IPS-18a (cell line): ENCODE measurements at regions not wholly inside any gene's neighbourhood (a gene's known extent, or its start where the extent isn't known, plus 50 kb on each side); places are given as distances from the start of the nearest gene placed in this dataset.

Experiments
- H3K27ac ChIP-seq: one replicate; pipeline ENCODE4 v1.5.1; 2013; ENCODE audit warnings: low read length
- H3K27me3 ChIP-seq: one replicate; pipeline ENCODE4 v1.6.1; 2013; ENCODE audit warnings: mild to moderate bottlenecking, low read length; ENCODE audit not compliant: control insufficient read depth, insufficient read depth
- H3K36me3 ChIP-seq: one replicate; pipeline ENCODE4 v1.6.1; 2013; ENCODE audit warnings: low read depth, low read length; ENCODE audit not compliant: control insufficient read depth
- H3K4me1 ChIP-seq: one replicate; pipeline ENCODE4 v1.6.1; 2013; ENCODE audit warnings: low read depth, low read length; ENCODE audit not compliant: control insufficient read depth
- H3K4me3 ChIP-seq: one replicate; pipeline ENCODE4 v1.5.1; 2013; ENCODE audit warnings: low read length
- H3K9ac ChIP-seq: one replicate; pipeline ENCODE4 v1.6.1; 2013; ENCODE audit warnings: mild to moderate bottlenecking, low read length, moderate library complexity
- H3K9me3 ChIP-seq: one replicate; pipeline ENCODE4 v1.6.1; 2013; ENCODE audit warnings: low read depth, low read length; ENCODE audit not compliant: control insufficient read depth

DNA sequence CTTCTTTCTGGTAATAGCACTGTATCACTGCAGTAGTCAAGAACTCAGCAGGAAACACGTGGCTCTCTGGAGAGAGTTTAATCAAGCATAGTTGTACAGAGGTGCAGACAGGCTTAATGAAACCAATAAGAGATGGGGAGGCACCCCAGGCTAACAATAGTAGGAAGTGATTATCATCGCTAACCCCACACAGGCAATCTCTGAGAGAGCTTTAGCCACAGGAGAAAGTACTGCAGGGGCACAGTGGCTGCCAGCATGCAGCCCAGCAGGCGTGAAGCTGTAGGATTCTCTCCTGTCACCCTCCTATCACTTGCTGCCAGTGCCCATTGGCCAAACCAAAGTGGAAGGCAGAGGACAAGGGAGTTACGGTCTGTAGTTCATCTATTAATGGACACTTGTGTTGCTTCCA lies 450.0 kb upstream of the RASGEF1B start:
- Histone ChIP-seq H3K4me3 (no peak overlapping the region), H3K9ac (no peak overlapping the region), H3K36me3 (no peaks in the 10 kb centered on the region), H3K27ac (no peak overlapping the region), H3K4me1 (no peaks in the 10 kb centered on the region), H3K9me3 (no peaks in the 10 kb centered on the region), H3K27me3 (no peaks in the 10 kb centered on the region)

DNA sequence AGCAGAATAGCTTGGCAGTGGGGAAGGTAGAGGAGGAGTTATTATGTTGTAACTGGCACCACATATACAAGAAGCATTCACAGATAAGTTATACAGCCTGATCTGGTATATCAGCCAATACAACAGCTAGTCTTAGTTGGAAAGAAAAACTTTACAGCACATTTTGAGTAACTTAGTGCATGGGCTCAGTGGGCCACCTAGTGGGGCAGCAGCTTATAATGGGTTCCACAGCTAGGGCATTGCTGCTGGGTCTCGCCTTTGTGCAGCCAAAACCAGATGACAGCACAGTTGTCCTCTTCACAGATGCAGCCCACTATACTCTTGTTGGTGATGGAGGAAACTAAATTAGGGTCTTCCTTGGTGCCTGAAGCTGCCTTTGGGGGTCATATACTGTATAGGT lies 448.1 kb upstream of the RASGEF1B start:
- no peak overlapping the region for H3K27ac ChIP-seq

GRCh38 chr4:81919223-81919622 lies 447.5 kb upstream of the RASGEF1B start:
- H3K27me3 ChIP-seq, result no peaks in the 10 kb centered on the region
- H3K9me3 ChIP-seq, result no peaks in the 10 kb centered on the region
- H3K4me1 ChIP-seq, result no peaks in the 10 kb centered on the region
- no peak overlapping the region for H3K27ac ChIP-seq
- no peak overlapping the region for H3K4me3 ChIP-seq
- no peak overlapping the region for H3K9ac ChIP-seq
- no peaks in the 10 kb centered on the region for H3K36me3 ChIP-seq

More for the DNA sequence above, 448.1 kb upstream of the RASGEF1B start:
- no peaks in the 10 kb centered on the region for H3K27me3 ChIP-seq
- H3K9ac ChIP-seq, result no peak overlapping the region
- H3K9me3 ChIP-seq, result no peaks in the 10 kb centered on the region
- H3K4me1 ChIP-seq, result no peaks in the 10 kb centered on the region
- H3K4me3 ChIP-seq, result no peak overlapping the region
- H3K36me3 ChIP-seq, result no peaks in the 10 kb centered on the region

DNA sequence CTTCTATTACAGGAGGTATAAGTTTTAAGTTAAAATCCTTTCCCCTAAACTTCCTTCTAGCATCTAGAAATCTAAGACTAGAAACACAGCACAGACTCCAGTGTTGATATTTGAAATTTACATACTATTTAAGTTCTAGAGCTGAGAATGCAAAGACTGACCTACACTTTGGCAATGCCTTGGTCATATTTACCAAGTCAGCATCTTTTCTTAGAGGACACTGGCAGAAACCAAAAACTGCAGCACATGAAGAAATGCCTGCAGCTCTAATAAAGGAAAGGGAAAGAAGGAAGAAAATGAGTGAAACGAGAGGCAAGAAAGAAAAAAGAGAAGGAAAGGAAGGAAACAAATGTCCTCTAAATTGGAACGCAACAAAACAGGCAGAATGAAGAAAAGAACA lies 443.7 kb upstream of the RASGEF1B start:
- H3K4me3 ChIP-seq, result no peak overlapping the region
- no peak overlapping the region for H3K27ac ChIP-seq
- H3K9me3 ChIP-seq, result no peaks in the 10 kb centered on the region
- H3K27me3 ChIP-seq, result no peaks in the 10 kb centered on the region
- H3K9ac ChIP-seq, result no peak overlapping the region
- no peaks in the 10 kb centered on the region for H3K4me1 ChIP-seq
- H3K36me3 ChIP-seq, result no peaks in the 10 kb centered on the region

DNA sequence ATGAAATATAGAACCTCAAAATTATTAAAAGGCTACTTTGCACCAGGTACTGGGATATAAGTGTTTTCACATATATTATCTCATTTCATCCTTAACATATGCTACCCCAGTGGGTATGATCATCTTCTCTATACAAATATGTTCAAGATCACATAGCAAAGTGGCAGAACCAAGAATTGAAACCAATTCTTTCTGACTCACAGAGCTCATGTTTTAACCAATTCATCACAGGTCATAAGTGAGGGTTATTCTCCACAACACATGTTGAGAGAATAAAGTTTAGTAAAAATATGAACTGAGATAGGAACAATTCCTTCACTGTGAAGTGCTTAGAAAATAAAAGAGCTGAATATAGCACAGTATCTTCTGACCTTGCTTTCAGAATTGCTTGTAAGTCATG lies 442.9 kb upstream of the RASGEF1B start:
- Histone ChIP-seq H3K4me3 (no peak overlapping the region), H3K27ac (no peak overlapping the region), H3K9ac (no peak overlapping the region), H3K27me3 (no peaks in the 10 kb centered on the region), H3K9me3 (no peaks in the 10 kb centered on the region), H3K4me1 (no peaks in the 10 kb centered on the region), H3K36me3 (no peaks in the 10 kb centered on the region)

DNA sequence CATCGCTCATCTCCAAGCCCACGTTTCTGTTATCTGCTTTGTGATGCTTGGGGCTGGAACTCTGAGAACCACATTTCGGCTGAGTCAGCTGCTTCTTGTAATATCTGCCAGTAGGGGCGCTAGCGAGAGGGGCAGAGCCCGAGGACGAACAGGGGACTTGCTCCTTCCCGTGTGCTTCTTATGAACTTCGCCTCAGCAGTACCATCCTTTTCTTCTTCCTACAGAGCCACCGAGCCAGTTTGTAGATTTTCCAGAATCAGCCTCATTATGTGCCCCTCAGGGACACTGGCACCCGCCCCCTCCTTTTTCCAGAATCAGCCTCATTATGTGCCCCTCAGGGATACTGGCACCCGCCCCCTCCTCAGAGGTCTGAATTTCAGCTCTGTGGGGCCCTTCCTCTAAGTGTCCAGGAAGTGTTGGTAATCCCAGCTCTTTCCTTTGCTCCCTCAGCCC lies 441.7 kb upstream of the RASGEF1B start:
- no peaks in the 10 kb centered on the region for H3K4me1 ChIP-seq
- no peaks in the 10 kb centered on the region for H3K27me3 ChIP-seq
- no peaks in the 10 kb centered on the region for H3K36me3 ChIP-seq
- H3K27ac ChIP-seq, result no peak overlapping the region
- no peaks in the 10 kb centered on the region for H3K9me3 ChIP-seq
- peak overlapping the region; percentile 18 for H3K4me3 ChIP-seq
- H3K9ac ChIP-seq, result no peak overlapping the region

- no peak overlapping the region for H3K9ac ChIP-seq
- no peak overlapping the region for H3K4me3 ChIP-seq
- no peak overlapping the region for H3K27ac ChIP-seq
These were observed 440.8 kb upstream of the RASGEF1B start for GRCh38 chr4:81912376-81913030.

GRCh38 chr4:81906905-81907304 lies 435.2 kb upstream of the RASGEF1B start:
- Histone ChIP-seq H3K27me3 (no peaks in the 10 kb centered on the region), H3K9ac (no peak overlapping the region), H3K4me1 (no peaks in the 10 kb centered on the region), H3K27ac (no peak overlapping the region), H3K36me3 (no peaks in the 10 kb centered on the region), H3K9me3 (no peaks in the 10 kb centered on the region), H3K4me3 (no peak overlapping the region)

More at GRCh38 chr4:81912376-81913030, 440.8 kb upstream of the RASGEF1B start:
- no peaks in the 10 kb centered on the region for H3K36me3 ChIP-seq
- no peaks in the 10 kb centered on the region for H3K27me3 ChIP-seq
- no peaks in the 10 kb centered on the region for H3K4me1 ChIP-seq
- H3K9me3 ChIP-seq, result no peaks in the 10 kb centered on the region

DNA sequence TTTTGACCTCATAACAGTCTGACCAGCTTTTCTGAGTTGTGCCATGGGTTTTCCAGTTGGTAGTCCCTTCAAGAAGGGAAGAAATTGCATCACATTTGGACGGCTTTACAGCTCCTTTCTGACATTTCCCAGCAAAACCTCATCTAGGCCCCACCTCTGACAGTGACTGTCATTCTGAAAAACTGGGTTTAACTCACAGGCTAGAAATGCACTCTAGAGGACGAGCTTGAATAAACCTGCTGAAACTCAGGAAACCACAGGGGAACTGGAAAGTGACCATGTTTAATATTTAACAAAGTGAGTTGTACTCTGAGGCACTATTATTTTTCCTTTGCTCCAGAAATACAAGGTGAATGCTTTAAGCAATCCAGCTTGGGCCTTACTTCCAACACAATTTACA lies 434.3 kb upstream of the RASGEF1B start:
- Histone ChIP-seq H3K9me3 (no peaks in the 10 kb centered on the region), H3K36me3 (no peaks in the 10 kb centered on the region), H3K27me3 (no peaks in the 10 kb centered on the region), H3K4me3 (no peak overlapping the region), H3K4me1 (no peaks in the 10 kb centered on the region), H3K27ac (no peak overlapping the region), H3K9ac (no peak overlapping the region)

DNA sequence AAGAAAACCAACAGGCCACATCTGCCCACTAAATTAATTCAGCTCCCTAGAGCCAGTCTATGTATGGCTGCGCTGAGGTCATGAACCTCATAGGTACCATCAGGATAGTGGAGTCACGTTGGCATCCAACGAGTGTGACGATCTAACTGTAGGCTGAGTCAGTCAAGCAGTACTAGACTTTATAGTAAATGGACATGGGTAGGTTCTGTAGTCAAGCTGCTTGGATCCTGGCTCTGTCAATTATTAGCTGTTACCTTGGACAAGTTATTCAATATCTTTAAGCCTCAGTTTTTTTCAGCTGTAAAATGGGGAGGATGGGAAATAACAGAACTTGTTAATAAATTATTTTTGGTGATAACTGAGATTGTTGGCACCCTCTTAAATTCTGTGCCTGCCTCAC lies 432.4 kb upstream of the RASGEF1B start:
- Histone ChIP-seq H3K9ac (no peak overlapping the region), H3K4me1 (no peaks in the 10 kb centered on the region), H3K27me3 (no peaks in the 10 kb centered on the region), H3K36me3 (no peaks in the 10 kb centered on the region), H3K4me3 (no peak overlapping the region), H3K27ac (no peak overlapping the region), H3K9me3 (no peaks in the 10 kb centered on the region)

DNA sequence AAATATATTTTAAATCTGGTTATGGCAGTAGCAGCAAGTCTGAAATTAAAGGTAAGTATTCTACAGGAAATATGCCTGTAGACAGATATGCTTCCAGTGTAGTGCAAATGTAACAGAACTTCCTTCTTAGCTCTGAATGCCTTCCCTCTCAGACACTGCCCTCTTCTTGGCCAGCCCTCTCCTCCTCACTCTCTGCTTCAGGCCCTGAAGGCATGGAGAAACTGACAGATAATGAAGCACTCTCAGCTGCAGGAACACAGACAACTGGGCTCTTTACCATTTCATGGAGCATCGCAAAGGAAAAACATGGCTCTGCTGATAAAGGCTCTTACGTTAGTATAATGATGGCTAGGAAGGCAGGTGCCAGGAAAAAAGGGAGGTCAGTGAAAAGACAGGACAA lies 431.5 kb upstream of the RASGEF1B start:
- Histone ChIP-seq H3K36me3 (no peaks in the 10 kb centered on the region), H3K27ac (no peak overlapping the region), H3K4me3 (no peak overlapping the region), H3K4me1 (no peaks in the 10 kb centered on the region), H3K9me3 (no peaks in the 10 kb centered on the region), H3K27me3 (no peaks in the 10 kb centered on the region), H3K9ac (no peak overlapping the region)

- Histone ChIP-seq H3K4me3 (no peak overlapping the region), H3K9ac (no peak overlapping the region), H3K4me1 (no peaks in the 10 kb centered on the region), H3K9me3 (no peaks in the 10 kb centered on the region), H3K27ac (no peak overlapping the region), H3K27me3 (no peaks in the 10 kb centered on the region), H3K36me3 (no peaks in the 10 kb centered on the region)
These were observed 427.3 kb upstream of the RASGEF1B start for GRCh38 chr4:81898862-81899504.
